H9 (cell line): ENCODE measurements at regions not wholly inside any gene's neighbourhood (a gene's known extent, or its start where the extent isn't known, plus 50 kb on each side); places are given as distances from the start of the nearest gene placed in this dataset.

Source experiments
- DNase-seq: peaks from one replicate; pipeline ENCODE4 v3.0.0-alpha.2; 2017
- H2AFZ ChIP-seq: one replicate; pipeline ENCODE4 v1.6.1; 2013; ENCODE audit warnings: mild to moderate bottlenecking, low read length, control low read depth, moderate library complexity
- H2AK5ac ChIP-seq: 2 replicates; pipeline ENCODE4 v1.6.1; 2013; ENCODE audit warnings: low read length, control low read depth, mixed read lengths; ENCODE audit not compliant: insufficient read length
- H2BK120ac ChIP-seq: one replicate; pipeline ENCODE4 v1.6.1; 2013; ENCODE audit warnings: low read depth, mild to moderate bottlenecking, low read length, control low read depth, inconsistent platforms; ENCODE audit not compliant: poor library complexity, severe bottlenecking
- H2BK12ac ChIP-seq: 2 replicates; pipeline ENCODE4 v1.6.1; 2013; ENCODE audit warnings: low read length, control low read depth, mixed read lengths, low read depth; ENCODE audit not compliant: insufficient read length
- H2BK15ac ChIP-seq: 2 replicates; pipeline ENCODE4 v1.6.1; 2013; ENCODE audit warnings: low read depth, low read length, control low read depth
- H2BK20ac ChIP-seq: one replicate; pipeline ENCODE4 v1.6.1; 2013; ENCODE audit warnings: low read depth, mild to moderate bottlenecking, low read length, control low read depth, inconsistent platforms; ENCODE audit not compliant: poor library complexity, severe bottlenecking
- H2BK5ac ChIP-seq: 2 replicates; pipeline ENCODE4 v1.6.1; 2013; ENCODE audit warnings: low read length, control low read depth, mixed read lengths; ENCODE audit not compliant: insufficient read length
- H3K14ac ChIP-seq: 2 replicates; pipeline ENCODE4 v1.6.1; 2013; ENCODE audit warnings: low read length, control low read depth; ENCODE audit not compliant: insufficient read depth
- H3K18ac ChIP-seq: 2 replicates; pipeline ENCODE4 v1.6.1; 2013; ENCODE audit warnings: low read depth, mild to moderate bottlenecking, mixed read lengths, low read length, control low read depth; ENCODE audit not compliant: insufficient read length
- H3K23ac ChIP-seq: 2 replicates; pipeline ENCODE4 v1.6.1; 2013; ENCODE audit warnings: low read length, control low read depth, mixed read lengths, low read depth; ENCODE audit not compliant: insufficient read length
- H3K23me2 ChIP-seq: 2 replicates; pipeline ENCODE4 v1.6.1; 2013; ENCODE audit warnings: low read depth, mild to moderate bottlenecking, mixed read lengths, low read length, control low read depth; ENCODE audit not compliant: insufficient read length, poor library complexity, severe bottlenecking
- H3K27ac ChIP-seq: 2 replicates; pipeline ENCODE4 v1.5.1; 2013; ENCODE audit warnings: low read length, control low read depth, mixed read lengths, low read depth; ENCODE audit not compliant: insufficient read length
- H3K27me3 ChIP-seq: 2 replicates; pipeline ENCODE4 v1.6.1; 2013; ENCODE audit warnings: low read length, control low read depth, inconsistent platforms; ENCODE audit not compliant: insufficient read depth
- H3K4ac ChIP-seq: 2 replicates; pipeline ENCODE4 v1.6.1; 2013; ENCODE audit warnings: low read depth, mild to moderate bottlenecking, control low read depth, inconsistent platforms, low read length, moderate library complexity
- H3K4me1 ChIP-seq: 2 replicates; pipeline ENCODE4 v1.6.1; 2013; ENCODE audit warnings: low read length, control low read depth, inconsistent platforms; ENCODE audit not compliant: insufficient read depth
- H3K4me2 ChIP-seq: 2 replicates; pipeline ENCODE4 v1.6.1; 2013; ENCODE audit warnings: low read length, control low read depth, mixed read lengths; ENCODE audit not compliant: insufficient read length, insufficient read depth
- H3K56ac ChIP-seq: 2 replicates; pipeline ENCODE4 v1.6.1; 2013; ENCODE audit warnings: low read depth, mild to moderate bottlenecking, mixed read lengths, low read length, control low read depth; ENCODE audit not compliant: insufficient read length
- H3K79me1 ChIP-seq: 2 replicates; pipeline ENCODE4 v1.6.1; 2013; ENCODE audit warnings: low read depth, mild to moderate bottlenecking, moderate library complexity, low read length, control low read depth, inconsistent platforms; ENCODE audit not compliant: insufficient read depth, poor library complexity, severe bottlenecking
- H3K79me2 ChIP-seq: 2 replicates; pipeline ENCODE4 v1.6.1; 2013; ENCODE audit warnings: low read length, control low read depth, inconsistent platforms; ENCODE audit not compliant: insufficient read depth
- H3K9ac ChIP-seq: 2 replicates; pipeline ENCODE4 v1.6.1; 2013; ENCODE audit warnings: low read length, control low read depth, mixed read lengths; ENCODE audit not compliant: insufficient read length; ENCODE audit errors: extremely low read depth
- H3K9me3 ChIP-seq: one replicate; pipeline ENCODE4 v1.6.1; 2013; ENCODE audit warnings: low read depth, low read length, inconsistent platforms; ENCODE audit not compliant: control insufficient read depth
- H3T11ph ChIP-seq: one replicate; pipeline ENCODE4 v1.6.1; 2013; ENCODE audit warnings: mild to moderate bottlenecking, low read length, control low read depth, inconsistent platforms
- H4K20me1 ChIP-seq: one replicate; pipeline ENCODE4 v1.6.1; 2013; ENCODE audit not compliant: control insufficient read depth, insufficient read length, insufficient read depth
- H4K5ac ChIP-seq: 2 replicates; pipeline ENCODE4 v1.6.1; 2013; ENCODE audit warnings: low read depth, mild to moderate bottlenecking, mixed read lengths, low read length, control low read depth; ENCODE audit not compliant: insufficient read length
- H4K8ac ChIP-seq: replicated peaks from 2 replicates; pipeline ENCODE4 v1.6.1; 2013; ENCODE audit warnings: low read length, control low read depth, mixed read lengths, low read depth; ENCODE audit not compliant: insufficient read length
- H4K91ac ChIP-seq: 2 replicates; pipeline ENCODE4 v1.6.1; 2013; ENCODE audit warnings: low read depth, mild to moderate bottlenecking, moderate library complexity, mixed read lengths, low read length, control low read depth; ENCODE audit not compliant: insufficient read length
- H3K27ac Mint-ChIP-seq, 3 experiments: 2 replicates in 2 of 3; 3 replicates in 1 of 3; pipeline ENCODE4 v1.8.0; 2020 to 2021; ENCODE audit warnings: mixed read lengths in 3 of 3, mild to moderate bottlenecking in 1 of 3, moderate library complexity in 1 of 3
- H3K27me3 Mint-ChIP-seq: 2 replicates; pipeline ENCODE4 v1.8.0; 2021; ENCODE audit warnings: low read depth, mild to moderate bottlenecking, moderate library complexity, mixed read lengths
- H3K36me3 Mint-ChIP-seq, 3 experiments: 2 replicates in 2 of 3; 3 replicates in 1 of 3; pipeline ENCODE4 v1.8.0; 2020 to 2021; ENCODE audit warnings: low read depth in 3 of 3, mixed read lengths in 3 of 3; ENCODE audit not compliant: insufficient read depth in 1 of 3
- H3K4me1 Mint-ChIP-seq, 2 experiments: 2 replicates each; pipeline ENCODE4 v1.8.0; 2020; ENCODE audit warnings: mixed read lengths in 2 of 2
- H3K4me3 Mint-ChIP-seq, 2 experiments: 2 replicates in 1 of 2; 3 replicates in 1 of 2; pipeline ENCODE4 v1.8.0; 2020 to 2021; ENCODE audit warnings: mild to moderate bottlenecking in 2 of 2, mixed read lengths in 2 of 2, moderate library complexity in 1 of 2
- H3K9me3 Mint-ChIP-seq, 2 experiments: 2 replicates in 1 of 2; 3 replicates in 1 of 2; pipeline ENCODE4 v1.8.0; 2020; ENCODE audit warnings: mild to moderate bottlenecking in 2 of 2, mixed read lengths in 2 of 2, moderate library complexity in 1 of 2
- CTCF ChIP-seq: fragments of 200-600 bp; sonication (generic); conservative IDR thresholded peaks from 3 replicates; pipeline ENCODE4 v1.8.0; 2021; ENCODE audit warnings: antibody characterized with exemption, mild to moderate bottlenecking
- WGBS: extraction: QIAGEN DNeasy Blood & Tissue Kit; methylation state at CpG from one replicate; pipeline ENCODE4 v1.1.7; 2013; ENCODE audit warnings: missing lambda C conversion rate, low lambda C conversion rate, mixed read lengths; ENCODE audit not compliant: insufficient read length; ENCODE audit errors: extremely low coverage; 5-methylcytosine and 5-hydroxymethylcytosine counted together

- Histone ChIP-seq H3K27ac (no peak overlapping the region), H3K4me1 (peaks cover 2% of the 10 kb centered on the region), H2BK120ac (no peak overlapping the region), H2BK12ac (no peak overlapping the region), H3K27me3 (no peaks in the 10 kb centered on the region), H3K4me2 (no peak overlapping the region), H3K79me2 (no peaks in the 10 kb centered on the region), H4K5ac (no peak overlapping the region), H3K4ac (no peak overlapping the region), H3K79me1 (no peaks in the 10 kb centered on the region), H3K14ac (no peak overlapping the region), H4K8ac (no peak overlapping the region), H3K9ac (no peak overlapping the region), H3K23me2 (no peaks in the 10 kb centered on the region), H3K9me3 (no peaks in the 10 kb centered on the region), H2AK5ac (no peak overlapping the region), H3K56ac (no peak overlapping the region), H3K23ac (no peak overlapping the region), H3K18ac (no peak overlapping the region), H2BK15ac (no peak overlapping the region), H2BK5ac (no peak overlapping the region), H4K20me1 (no peaks in the 10 kb centered on the region), H3T11ph (no peak overlapping the region), H4K91ac (no peak overlapping the region), H2AFZ (no peak overlapping the region), H2BK20ac (no peak overlapping the region)
- H3K27ac Mint-ChIP-seq, result no peak overlapping the region
- 0 out of 7 replicates have a peak, but pooled peaks cover 0 to 4% (median 0%) of the 10 kb centered on the region in 3 experiments for H3K36me3 Mint-ChIP-seq
- no CpG with 5 or more reads among the region's 2 CpGs for WGBS
- no peaks in the 10 kb centered on the region for H3K4me1 Mint-ChIP-seq
- H3K4me3 Mint-ChIP-seq, result no peak overlapping the region
- no peaks in the 10 kb centered on the region for H3K9me3 Mint-ChIP-seq
- DNase-seq, result no peak
- no peaks in the 10 kb centered on the region for H3K27me3 Mint-ChIP-seq
- TF ChIP-seq CTCF, result no peak
Measured at GRCh38 chr5:82684659-82685058, 392.5 kb downstream of the TMEM167A start.
